ENCODE measurements at regions not wholly inside any gene's neighbourhood (a gene's known extent, or its start where the extent isn't known, plus 50 kb on each side); places are given as distances from the start of the nearest gene placed in this dataset.

GRCh38 chr13:110062777-110063442 lies 244.0 kb downstream of the COL4A1 start:
- Histone ChIP-seq H3K4me1 (ENCODE audit: control insufficient read depth, low read depth, low read length) (no peaks in the 10 kb centered on the region), H3K4me2 (ENCODE audit: low read length) (no peak overlapping the region), H2BK120ac (ENCODE audit: low read depth, low read length) (no peak overlapping the region), H3K4ac (ENCODE audit: low read depth, low read length) (no peak overlapping the region), H3K56ac (ENCODE audit: low read length) (no peak overlapping the region), H3K4me3 (ENCODE audit: low read length) (no peak overlapping the region), H4K5ac (ENCODE audit: low read length) (no peak overlapping the region), H4K8ac (ENCODE audit: low read depth, low read length) (no peak overlapping the region), H2BK5ac (ENCODE audit: low read length) (no peak overlapping the region), H3K9ac (ENCODE audit: low read length) (no peak overlapping the region), H3K27me3 (ENCODE audit: insufficient read depth, low read length, poor library complexity) (no peaks in the 10 kb centered on the region), H2BK15ac (replicated peaks; ENCODE audit: low read depth) (no peak overlapping the region), H3K79me2 (ENCODE audit: control insufficient read depth, insufficient read depth, low read length) (no peaks in the 10 kb centered on the region), H3K27ac (ENCODE audit: low read depth, low read length) (no peak overlapping the region), H3K18ac (ENCODE audit: low read length) (no peak overlapping the region), H3K36me3 (ENCODE audit: control insufficient read depth, insufficient read depth, low read length) (no peaks in the 10 kb centered on the region), H2AK5ac (ENCODE audit: low read length) (no peak overlapping the region), H3K23ac (ENCODE audit: low read length) (no peak overlapping the region), H3K79me1 (ENCODE audit: low read length) (no peaks in the 10 kb centered on the region)
- no peak for DNase-seq
- no CpG with 5 or more reads among the region's 19 CpGs for WGBS (ENCODE audit: extremely low coverage, insufficient coverage, low lambda C conversion rate)

- H3K4ac ChIP-seq (ENCODE audit: low read depth, low read length), result no peak overlapping the region
- H3K27me3 ChIP-seq (ENCODE audit: insufficient read depth, low read length, poor library complexity), result no peaks in the 10 kb centered on the region
- no peaks in the 10 kb centered on the region for H3K79me1 ChIP-seq (ENCODE audit: low read length)
- no peak overlapping the region for H2AK5ac ChIP-seq (ENCODE audit: low read length)
- DNase-seq, result no peak
- no peak overlapping the region for H3K4me3 ChIP-seq (ENCODE audit: low read length)
- no peak overlapping the region for H3K27ac ChIP-seq (ENCODE audit: low read depth, low read length)
- H2BK120ac ChIP-seq (ENCODE audit: low read depth, low read length), result no peak overlapping the region
- no peak overlapping the region for H4K8ac ChIP-seq (ENCODE audit: low read depth, low read length)
- no peaks in the 10 kb centered on the region for H3K36me3 ChIP-seq (ENCODE audit: control insufficient read depth, insufficient read depth, low read length)
- no peak overlapping the region for H3K23ac ChIP-seq (ENCODE audit: low read length)
- no peak overlapping the region for H4K5ac ChIP-seq (ENCODE audit: low read length)
- no CpG with 5 or more reads among the region's 10 CpGs for WGBS (ENCODE audit: extremely low coverage, insufficient coverage, low lambda C conversion rate)
- H3K4me2 ChIP-seq (ENCODE audit: low read length), result no peak overlapping the region
- H3K18ac ChIP-seq (ENCODE audit: low read length), result no peak overlapping the region
- no peak overlapping the region for H2BK15ac ChIP-seq (replicated peaks; ENCODE audit: low read depth)
- H3K79me2 ChIP-seq (ENCODE audit: control insufficient read depth, insufficient read depth, low read length), result no peaks in the 10 kb centered on the region
- no peak overlapping the region for H3K56ac ChIP-seq (ENCODE audit: low read length)
- no peak overlapping the region for H3K9ac ChIP-seq (ENCODE audit: low read length)
- no peak overlapping the region for H2BK5ac ChIP-seq (ENCODE audit: low read length)
- no peaks in the 10 kb centered on the region for H3K4me1 ChIP-seq (ENCODE audit: control insufficient read depth, low read depth, low read length)
Measured at GRCh38 chr13:110062077-110062776, 244.7 kb downstream of the COL4A1 start.

- DNase-seq, result no peak
- no peak overlapping the region for H3K23ac ChIP-seq (ENCODE audit: low read length)
- no peak overlapping the region for H2BK5ac ChIP-seq (ENCODE audit: low read length)
- H3K4ac ChIP-seq (ENCODE audit: low read depth, low read length), result no peak overlapping the region
- no peak overlapping the region for H4K5ac ChIP-seq (ENCODE audit: low read length)
- H3K27me3 ChIP-seq (ENCODE audit: insufficient read depth, low read length, poor library complexity), result no peaks in the 10 kb centered on the region
- no peak overlapping the region for H3K9ac ChIP-seq (ENCODE audit: low read length)
- H3K56ac ChIP-seq (ENCODE audit: low read length), result no peak overlapping the region
- H3K79me2 ChIP-seq (ENCODE audit: control insufficient read depth, insufficient read depth, low read length), result no peaks in the 10 kb centered on the region
- H3K79me1 ChIP-seq (ENCODE audit: low read length), result no peaks in the 10 kb centered on the region
- H3K4me1 ChIP-seq (ENCODE audit: control insufficient read depth, low read depth, low read length), result no peaks in the 10 kb centered on the region
- no peak overlapping the region for H4K8ac ChIP-seq (ENCODE audit: low read depth, low read length)
- no peak overlapping the region for H2BK120ac ChIP-seq (ENCODE audit: low read depth, low read length)
- no peak overlapping the region for H3K4me3 ChIP-seq (ENCODE audit: low read length)
- no peak overlapping the region for H2BK15ac ChIP-seq (replicated peaks; ENCODE audit: low read depth)
- H3K4me2 ChIP-seq (ENCODE audit: low read length), result no peak overlapping the region
- H2AK5ac ChIP-seq (ENCODE audit: low read length), result no peak overlapping the region
- no peaks in the 10 kb centered on the region for H3K36me3 ChIP-seq (ENCODE audit: control insufficient read depth, insufficient read depth, low read length)
- no peak overlapping the region for H3K18ac ChIP-seq (ENCODE audit: low read length)
- no peak overlapping the region for H3K27ac ChIP-seq (ENCODE audit: low read depth, low read length)
- no CpG with 5 or more reads among the region's 4 CpGs for WGBS (ENCODE audit: extremely low coverage, insufficient coverage, low lambda C conversion rate)
Measured at GRCh38 chr13:110061270-110061669, 245.7 kb downstream of the COL4A1 start.

- Histone ChIP-seq H2BK15ac (replicated peaks; ENCODE audit: low read depth) (peak overlapping the region; percentile 20), H3K56ac (ENCODE audit: low read length) (no peak overlapping the region), H3K36me3 (ENCODE audit: control insufficient read depth, insufficient read depth, low read length) (no peaks in the 10 kb centered on the region), H3K23ac (ENCODE audit: low read length) (no peak overlapping the region), H2BK5ac (ENCODE audit: low read length) (no peak overlapping the region), H3K79me2 (ENCODE audit: control insufficient read depth, insufficient read depth, low read length) (no peaks in the 10 kb centered on the region), H3K9ac (ENCODE audit: low read length) (no peak overlapping the region), H3K27ac (ENCODE audit: low read depth, low read length) (no peak overlapping the region), H3K27me3 (ENCODE audit: insufficient read depth, low read length, poor library complexity) (no peaks in the 10 kb centered on the region), H3K4me2 (ENCODE audit: low read length) (no peak overlapping the region), H2AK5ac (ENCODE audit: low read length) (no peak overlapping the region), H4K8ac (ENCODE audit: low read depth, low read length) (no peak overlapping the region), H3K18ac (ENCODE audit: low read length) (no peak overlapping the region), H4K5ac (ENCODE audit: low read length) (no peak overlapping the region), H3K4me3 (ENCODE audit: low read length) (no peak overlapping the region), H2BK120ac (ENCODE audit: low read depth, low read length) (no peak overlapping the region), H3K4me1 (ENCODE audit: control insufficient read depth, low read depth, low read length) (no peaks in the 10 kb centered on the region), H3K4ac (ENCODE audit: low read depth, low read length) (no peak overlapping the region), H3K79me1 (ENCODE audit: low read length) (no peaks in the 10 kb centered on the region)
- no CpG with 5 or more reads among the region's 9 CpGs for WGBS (ENCODE audit: extremely low coverage, insufficient coverage, low lambda C conversion rate)
- no peak for DNase-seq
Measured at GRCh38 chr13:110057052-110057451, 249.9 kb downstream of the COL4A1 start.

GRCh38 chr13:110056640-110057039 lies 250.3 kb downstream of the COL4A1 start:
- no peak for DNase-seq
- Histone ChIP-seq H3K36me3 (ENCODE audit: control insufficient read depth, insufficient read depth, low read length) (no peaks in the 10 kb centered on the region), H3K4me2 (ENCODE audit: low read length) (no peak overlapping the region), H3K56ac (ENCODE audit: low read length) (no peak overlapping the region), H2BK5ac (ENCODE audit: low read length) (no peak overlapping the region), H2AK5ac (ENCODE audit: low read length) (no peak overlapping the region), H3K27me3 (ENCODE audit: insufficient read depth, low read length, poor library complexity) (no peaks in the 10 kb centered on the region), H3K18ac (ENCODE audit: low read length) (no peak overlapping the region), H3K4me1 (ENCODE audit: control insufficient read depth, low read depth, low read length) (no peaks in the 10 kb centered on the region), H3K79me1 (ENCODE audit: low read length) (no peaks in the 10 kb centered on the region), H3K79me2 (ENCODE audit: control insufficient read depth, insufficient read depth, low read length) (no peaks in the 10 kb centered on the region), H4K5ac (ENCODE audit: low read length) (no peak overlapping the region), H3K4ac (ENCODE audit: low read depth, low read length) (no peak overlapping the region), H3K27ac (ENCODE audit: low read depth, low read length) (no peak overlapping the region), H3K9ac (ENCODE audit: low read length) (no peak overlapping the region), H2BK120ac (ENCODE audit: low read depth, low read length) (no peak overlapping the region), H2BK15ac (replicated peaks; ENCODE audit: low read depth) (no peak overlapping the region), H3K23ac (ENCODE audit: low read length) (no peak overlapping the region), H3K4me3 (ENCODE audit: low read length) (no peak overlapping the region), H4K8ac (ENCODE audit: low read depth, low read length) (no peak overlapping the region)
- no CpG with 5 or more reads among the region's 5 CpGs for WGBS (ENCODE audit: extremely low coverage, insufficient coverage, low lambda C conversion rate)
